GM21381 (cell line): ENCODE measurements at regions not wholly inside any gene's neighbourhood (a gene's known extent, or its start where the extent isn't known, plus 50 kb on each side); places are given as distances from the start of the nearest gene placed in this dataset.
"Not testable (repeated sequence)": the region's sequence is repeated elsewhere in the genome, so short reads cannot be mapped to it uniquely, and the experiment has no call there.

Source experiments
- ATAC-seq: cut with Tn5 transposase; IDR thresholded peaks from one replicate; pipeline ENCODE4 v1.9.1; 2021; ENCODE audit warnings: mild to moderate bottlenecking, moderate library complexity; ENCODE audit not compliant: unreplicated experiment

DNA sequence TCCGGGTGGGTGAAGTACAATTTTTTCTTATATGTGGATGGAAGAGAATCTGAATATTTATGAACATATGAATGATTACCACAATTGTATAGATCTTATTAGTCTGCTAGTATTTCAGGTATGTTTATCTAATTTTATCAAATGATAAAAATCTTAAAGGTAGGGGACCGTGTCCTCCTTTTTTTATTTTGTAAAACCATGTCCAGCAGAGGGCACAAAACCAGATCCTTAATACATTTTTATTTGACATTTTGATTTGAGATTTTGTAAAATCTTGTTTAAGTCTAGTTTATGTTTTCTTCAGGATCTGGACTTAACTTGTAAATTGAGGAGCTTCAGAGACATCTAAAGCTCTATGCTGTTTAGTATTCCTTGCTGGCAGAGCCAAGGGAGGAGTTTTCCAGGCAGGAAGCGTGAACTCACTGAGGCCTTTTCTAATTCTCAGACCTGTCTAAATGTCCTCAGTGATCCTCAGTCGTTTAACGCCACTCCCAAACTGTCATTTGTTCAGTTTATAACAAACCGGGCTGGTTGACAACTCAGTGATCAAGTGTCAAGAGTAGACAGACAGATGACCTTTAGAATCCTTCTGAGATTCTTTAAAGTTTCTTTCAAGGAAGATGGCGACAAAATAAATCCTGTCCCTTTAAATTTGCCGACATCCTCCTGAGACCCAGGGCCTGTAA, 263.9 kb downstream of the KTN1 start:
- no peak for ATAC-seq

GRCh38 chr14:55845963-55846825, 266.2 kb downstream of the KTN1 start:
- ATAC-seq: no peak

GRCh38 chr14:55846826-55847446, 266.9 kb downstream of the KTN1 start:
- no peak for ATAC-seq

DNA sequence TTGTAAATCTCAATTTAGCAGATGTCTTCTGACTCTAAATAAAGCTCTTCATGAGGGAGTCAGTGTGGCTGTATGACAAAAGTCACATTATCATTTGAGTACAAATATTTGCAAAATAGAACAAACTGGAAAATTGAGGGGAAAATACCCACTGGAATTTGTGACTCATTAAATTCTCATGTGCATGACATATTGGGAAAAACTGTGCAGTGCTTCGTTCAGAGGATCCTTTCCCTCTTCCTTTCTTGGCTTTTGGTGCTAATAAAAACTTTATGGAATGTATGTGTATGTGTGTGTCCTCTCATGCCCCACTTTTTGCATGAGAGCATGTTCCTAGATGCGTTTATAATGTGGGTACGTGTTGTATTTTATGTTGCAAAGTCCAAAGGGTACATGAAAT, 267.8 kb downstream of the KTN1 start:
- no peak for ATAC-seq

DNA sequence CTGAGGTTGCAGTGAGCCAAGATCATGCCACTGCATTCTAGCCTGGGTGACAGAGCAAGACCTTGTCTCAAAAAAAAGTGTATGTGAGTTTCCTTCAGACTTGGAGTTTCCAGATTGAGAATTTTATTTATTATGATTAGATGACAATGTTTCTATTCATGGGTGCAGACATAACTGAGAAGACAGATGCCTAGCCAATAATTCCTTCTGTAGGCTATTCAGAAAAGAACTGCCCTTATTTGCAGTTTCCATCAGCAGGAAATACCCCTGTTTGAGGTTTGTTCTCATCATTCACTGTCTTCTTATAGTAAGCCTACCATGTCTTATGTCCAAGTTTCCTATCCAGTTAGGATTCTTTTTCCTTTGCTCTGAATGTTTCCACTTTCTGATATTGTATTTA, 269.0 kb downstream of the KTN1 start:
- ATAC-seq: no peak

DNA sequence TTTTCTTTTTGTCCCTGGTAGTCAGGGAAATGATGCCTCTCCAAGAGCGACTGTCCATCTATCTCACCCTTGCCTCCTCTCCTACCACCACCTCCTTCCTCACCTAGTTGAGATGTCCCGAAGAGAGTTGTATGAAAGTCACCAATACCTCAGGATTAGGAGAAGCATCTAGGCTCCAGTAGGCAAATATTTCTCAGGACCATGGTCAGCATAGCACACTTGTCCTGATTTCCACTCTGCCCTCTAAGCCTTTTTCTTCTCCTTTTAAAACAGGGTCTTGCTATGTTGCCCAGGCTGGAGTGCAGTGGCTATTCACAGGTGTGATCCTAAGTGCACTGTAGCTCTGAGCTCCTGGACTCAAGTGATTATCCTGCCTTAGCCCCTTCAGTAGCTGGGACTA, 268.4 kb upstream of the PELI2 start:
- ATAC-seq: no peak

DNA sequence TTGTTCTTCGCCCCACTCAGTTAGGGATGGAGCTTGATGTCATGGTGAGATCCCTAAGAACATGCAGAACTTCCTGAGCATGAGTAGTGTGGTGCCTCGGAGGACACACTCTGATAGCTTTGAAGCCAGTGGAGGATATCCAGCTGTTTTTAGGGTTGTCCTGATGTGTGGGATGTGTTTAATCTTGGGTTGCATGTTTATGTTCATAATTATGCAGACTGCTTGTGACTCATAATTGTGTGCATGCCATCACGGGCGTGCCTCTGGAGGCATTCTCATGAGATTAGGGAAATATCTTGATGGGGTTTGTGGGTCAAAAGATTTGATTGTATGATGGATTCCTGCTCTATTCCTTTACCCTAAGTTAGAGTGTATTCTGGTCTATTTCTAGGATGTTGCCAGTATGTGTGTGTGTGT, 267.4 kb upstream of the PELI2 start:
- no peak for ATAC-seq

GRCh38 chr14:55851301-55851700, 266.9 kb upstream of the PELI2 start:
- ATAC-seq: no peak

DNA sequence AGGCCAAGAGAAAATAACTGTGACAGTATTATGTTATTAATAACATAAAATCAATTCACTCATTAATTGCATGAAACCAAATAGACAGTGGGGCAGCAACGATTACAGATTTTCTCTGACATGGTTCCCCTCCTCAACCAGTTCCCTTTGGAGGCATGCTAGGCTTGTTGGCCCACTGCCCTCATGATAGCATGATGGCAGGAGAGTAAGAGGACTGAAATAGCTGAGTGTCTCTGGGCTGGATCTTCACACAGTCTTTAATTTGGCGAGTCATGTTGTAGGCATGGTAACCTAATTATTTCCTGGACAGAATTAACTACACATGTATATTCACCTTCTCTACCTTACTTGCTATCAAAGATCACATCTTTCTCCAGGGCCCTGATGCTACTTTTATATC, 266.2 kb upstream of the PELI2 start:
- ATAC-seq: no peak

DNA sequence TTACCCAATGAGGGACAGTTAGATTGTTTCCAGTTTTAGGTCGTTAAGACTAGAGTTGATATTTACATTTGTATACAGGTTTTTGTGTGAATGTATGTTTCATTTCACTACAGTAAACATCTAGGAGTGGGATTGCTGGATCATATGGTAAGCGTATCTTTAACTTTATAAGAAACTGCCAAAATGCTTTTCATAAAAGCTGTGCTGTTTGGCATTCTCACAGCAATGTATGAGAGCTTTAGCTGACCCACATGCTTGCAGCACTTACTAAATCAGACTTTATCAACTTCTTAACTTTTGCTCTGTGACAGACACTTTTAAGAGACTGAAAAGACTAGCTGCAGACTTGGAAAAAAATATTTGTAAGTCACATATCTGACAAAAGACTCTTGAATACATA, 262.5 kb upstream of the PELI2 start:
- ATAC-seq: no peak

- no peak for ATAC-seq
Measured at GRCh38 chr14:55858604-55859003, 259.6 kb upstream of the PELI2 start.

- ATAC-seq: not testable (repeated sequence)
Measured at GRCh38 chr14:55861561-55861960, 256.6 kb upstream of the PELI2 start.

- no peak for ATAC-seq
Measured at GRCh38 chr14:55864890-55865655, 253.1 kb upstream of the PELI2 start.

DNA sequence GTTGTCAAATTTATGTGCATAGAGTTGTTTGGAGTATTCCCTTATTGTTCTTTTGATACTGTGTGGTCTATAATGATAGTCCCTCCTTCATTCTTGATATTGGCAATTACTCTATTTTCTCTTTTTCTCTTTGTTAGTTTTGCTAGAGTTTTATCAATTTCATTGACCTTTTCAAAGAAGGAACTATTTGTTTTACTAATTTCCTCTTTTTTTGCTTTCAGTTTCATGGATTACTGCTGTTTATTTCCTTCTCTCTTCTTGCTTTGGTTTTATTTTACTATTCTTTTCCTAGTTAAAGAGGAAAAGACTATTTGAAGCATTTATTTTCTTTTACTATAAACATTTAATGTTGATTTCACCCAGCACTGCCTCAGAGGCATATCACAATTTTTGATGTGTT, 250.9 kb upstream of the PELI2 start:
- ATAC-seq: no peak

- ATAC-seq: no peak
Measured at GRCh38 chr14:55867719-55868118, 250.5 kb upstream of the PELI2 start.

- ATAC-seq: no peak
Measured at GRCh38 chr14:55869397-55870049, 248.7 kb upstream of the PELI2 start.

GRCh38 chr14:55873169-55873568, 245.0 kb upstream of the PELI2 start:
- ATAC-seq: no peak

DNA sequence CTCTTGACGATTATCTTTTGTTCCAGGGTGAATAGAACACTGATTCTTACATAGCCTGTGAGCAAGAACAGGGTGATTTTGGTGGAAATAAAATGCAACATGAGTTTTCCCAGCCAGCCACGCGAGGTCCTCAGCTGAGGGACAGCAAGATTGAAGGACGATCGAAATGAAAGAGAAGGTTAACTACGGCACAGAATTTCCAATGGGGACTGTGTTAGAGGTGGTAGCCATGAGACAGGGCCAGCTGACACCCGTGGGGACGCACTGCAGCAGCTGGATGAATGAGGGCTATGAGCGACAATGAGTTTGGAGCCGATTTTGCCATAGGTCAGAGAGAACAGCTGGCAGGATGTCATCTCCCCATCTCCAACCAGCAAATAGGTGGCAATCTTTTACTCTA, 243.4 kb upstream of the PELI2 start:
- ATAC-seq: no peak

DNA sequence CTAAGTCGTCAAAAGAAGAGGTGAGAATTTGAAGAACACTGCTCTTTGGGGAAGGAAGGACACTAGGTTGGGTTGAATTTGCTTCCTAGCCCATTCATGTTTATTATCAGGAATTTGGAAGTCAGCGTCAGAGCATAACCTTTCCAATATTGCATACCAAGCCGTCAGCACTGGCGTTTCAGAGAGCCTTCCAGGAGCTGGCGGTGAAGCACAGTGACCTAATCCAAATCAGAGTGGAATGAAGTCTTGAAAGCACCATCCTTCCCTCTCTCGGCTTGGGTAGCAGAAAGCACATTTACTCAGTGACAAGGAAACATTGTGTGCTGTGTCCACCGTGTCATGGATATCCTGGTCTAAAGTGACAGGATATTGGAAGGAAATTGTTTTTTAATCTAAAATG, 240.3 kb upstream of the PELI2 start:
- ATAC-seq: no peak

- no peak for ATAC-seq
Measured at GRCh38 chr14:55881577-55882241, 236.5 kb upstream of the PELI2 start.
